ENCODE measurements at regions not wholly inside any gene's neighbourhood (a gene's known extent, or its start where the extent isn't known, plus 50 kb on each side); places are given as distances from the start of the nearest gene placed in this dataset.
"Not testable (repeated sequence)": the region's sequence is repeated elsewhere in the genome, so short reads cannot be mapped to it uniquely, and the experiment has no call there.

DNA sequence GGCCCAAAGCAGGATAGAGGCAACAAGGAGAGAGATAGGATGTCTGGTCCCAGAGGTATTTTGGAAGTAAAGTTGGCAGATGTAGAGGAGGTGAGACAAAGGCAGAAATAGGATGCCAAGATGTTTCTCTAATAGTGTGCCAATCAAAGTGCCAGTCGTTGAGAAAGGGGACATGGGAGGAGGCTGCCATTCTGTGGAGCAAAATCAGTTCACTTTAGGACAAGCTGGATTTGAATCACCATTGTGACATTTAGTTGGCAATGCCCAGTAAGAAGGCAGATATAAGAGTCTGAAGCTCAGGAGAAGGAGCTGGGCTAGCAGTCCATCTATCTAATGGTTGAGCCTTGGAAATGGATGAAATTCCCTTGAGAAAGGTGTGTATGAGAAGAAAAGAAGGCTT lies 53.8 kb downstream of the ADRB2 start:
- DNase-seq = no peak

DNA sequence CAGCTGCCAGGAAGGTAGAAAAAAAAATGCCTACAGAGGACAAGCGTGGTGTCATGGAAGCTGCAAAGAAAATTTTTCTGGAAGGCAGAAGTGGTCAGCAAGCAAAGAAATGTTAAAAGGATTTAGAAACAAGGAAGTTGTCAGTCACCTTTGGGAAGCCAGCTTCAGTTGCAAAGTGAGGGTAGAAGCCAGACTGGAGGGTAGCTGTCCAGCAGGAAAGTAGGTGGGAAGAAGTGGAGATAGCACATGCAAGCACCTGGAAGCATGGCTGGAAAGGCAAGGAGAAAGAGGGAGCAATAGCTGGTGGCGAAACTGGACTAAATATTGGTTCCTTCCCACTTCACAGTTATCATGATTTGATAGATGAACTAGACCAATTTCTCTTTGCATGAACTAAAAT lies 54.3 kb downstream of the ADRB2 start:
- DNase-seq = peak; percentile 5

DNA sequence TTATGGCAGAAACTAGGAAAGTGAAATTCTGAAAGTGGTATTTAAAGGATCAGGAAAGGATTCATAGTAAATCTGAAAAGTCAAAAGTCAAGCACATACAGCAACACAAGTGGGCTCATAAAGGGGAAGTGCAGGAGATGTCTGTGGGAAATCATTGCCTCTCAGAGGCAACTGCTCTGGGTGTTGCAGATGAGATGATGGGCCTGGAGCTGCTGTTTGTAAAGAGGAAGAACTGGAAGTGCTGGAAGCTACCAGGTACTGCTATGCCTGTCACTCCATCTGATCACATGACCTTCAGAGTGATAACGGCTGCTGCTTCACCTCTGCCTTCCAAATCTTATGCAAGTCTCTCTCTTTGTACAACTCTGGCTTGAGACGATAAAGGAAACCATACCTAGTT lies 55.9 kb downstream of the ADRB2 start:
- peak; percentile 72 for DNase-seq

DNA sequence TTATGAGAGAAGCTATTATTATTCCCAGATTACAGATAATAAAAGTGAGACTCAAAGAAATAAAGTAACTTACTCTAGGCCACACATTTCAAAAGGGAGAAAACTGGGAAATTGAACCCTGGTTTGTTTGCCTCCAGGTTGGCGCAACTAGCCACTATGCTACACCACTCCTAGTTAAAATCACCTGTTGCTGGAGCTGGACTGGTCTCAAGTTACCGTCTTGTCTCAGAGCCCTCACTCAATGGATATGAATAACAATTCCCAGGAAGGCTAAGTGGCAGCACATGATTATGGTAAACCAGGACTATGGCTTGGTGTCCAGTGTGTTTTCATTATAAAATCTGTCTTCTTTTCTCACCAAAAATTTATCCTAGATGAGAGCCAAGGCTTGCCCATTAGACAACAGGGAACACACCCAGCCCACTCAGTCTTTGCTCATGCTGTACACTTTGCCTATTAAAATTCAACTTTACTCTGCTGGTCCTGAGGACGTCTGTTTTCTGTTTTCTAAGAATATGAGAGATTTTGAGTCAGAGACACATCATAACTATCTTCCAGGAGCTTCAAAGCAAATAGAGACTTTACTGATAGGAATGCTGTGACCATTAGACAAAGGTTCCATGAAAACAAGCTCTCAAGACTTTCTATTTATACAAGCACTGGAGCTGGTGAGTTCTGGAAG lies 58.1 kb downstream of the ADRB2 start:
- no peak for DNase-seq

DNA sequence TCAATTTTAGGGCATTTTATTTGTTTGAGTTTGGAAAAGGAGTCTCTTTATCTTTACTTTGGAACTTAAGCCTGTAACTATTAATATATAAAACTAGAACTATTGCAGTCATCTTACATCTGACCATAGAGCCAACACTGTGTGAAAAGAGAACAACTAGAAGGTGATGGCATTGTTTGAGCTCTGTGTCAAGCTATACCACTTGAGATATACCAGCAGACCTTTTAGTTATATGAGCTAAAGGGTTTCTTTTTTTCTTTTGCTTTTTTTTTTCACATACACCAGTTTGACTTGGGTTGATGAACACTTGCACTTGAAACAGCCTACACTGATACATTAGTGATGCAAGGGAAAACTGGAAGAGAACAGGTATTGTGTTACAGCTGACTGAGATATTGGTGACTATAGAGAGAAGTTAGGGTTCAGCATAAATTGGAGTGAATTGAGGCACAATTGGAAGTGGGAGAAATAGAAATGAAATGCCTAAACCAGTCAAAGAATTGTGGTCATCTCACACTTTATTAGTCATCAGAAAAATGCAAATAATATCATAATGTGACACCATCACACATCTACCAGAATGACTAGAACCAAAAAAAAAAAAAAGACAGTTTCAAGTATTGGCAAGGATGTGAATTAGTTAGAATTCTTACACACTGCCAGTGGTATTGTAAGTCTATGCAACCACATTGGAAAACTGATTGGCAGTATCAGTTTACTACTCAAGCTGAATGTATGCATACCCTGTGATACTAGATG lies 60.9 kb downstream of the ADRB2 start:
- DNase-seq = no peak

DNA sequence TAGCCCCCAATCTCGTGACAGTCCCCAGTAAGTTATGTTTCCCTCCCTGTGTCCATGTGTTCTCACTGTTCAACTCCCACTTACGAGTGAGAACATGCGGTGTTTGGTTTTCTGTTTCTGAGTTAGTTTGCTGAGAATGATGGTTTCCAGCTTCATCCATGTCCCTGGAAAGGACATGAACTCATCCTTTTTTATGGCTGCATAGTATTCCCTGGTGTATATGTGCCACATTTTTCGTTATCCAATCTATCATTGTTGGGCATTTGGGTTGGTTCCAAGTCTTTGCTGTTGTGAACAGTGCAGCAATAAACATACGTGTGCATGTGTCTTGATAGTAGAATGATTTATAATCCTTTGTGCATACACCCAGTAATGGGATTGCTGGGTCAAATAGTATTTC lies 63.5 kb downstream of the ADRB2 start:
- DNase-seq = not testable (repeated sequence)

DNA sequence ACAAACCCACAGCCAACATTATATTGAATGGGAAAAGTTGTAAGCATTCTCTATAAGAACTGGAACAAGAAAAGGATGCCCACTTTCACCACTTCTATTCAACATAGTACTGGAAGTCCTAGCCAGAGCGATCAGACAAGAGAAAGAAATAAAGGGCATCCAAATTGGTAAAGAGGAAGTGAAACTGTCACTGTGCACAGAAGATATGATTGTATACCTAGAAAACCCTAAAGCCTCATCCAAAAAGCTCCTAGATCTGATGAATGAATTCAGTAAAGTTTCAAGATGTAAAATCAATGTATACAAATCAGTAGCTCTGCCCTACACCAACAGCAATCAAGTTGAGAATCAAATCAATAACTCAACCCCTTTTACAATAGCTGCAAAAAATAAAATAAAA lies 69.0 kb downstream of the ADRB2 start:
- DNase-seq = peak; percentile 21

DNA sequence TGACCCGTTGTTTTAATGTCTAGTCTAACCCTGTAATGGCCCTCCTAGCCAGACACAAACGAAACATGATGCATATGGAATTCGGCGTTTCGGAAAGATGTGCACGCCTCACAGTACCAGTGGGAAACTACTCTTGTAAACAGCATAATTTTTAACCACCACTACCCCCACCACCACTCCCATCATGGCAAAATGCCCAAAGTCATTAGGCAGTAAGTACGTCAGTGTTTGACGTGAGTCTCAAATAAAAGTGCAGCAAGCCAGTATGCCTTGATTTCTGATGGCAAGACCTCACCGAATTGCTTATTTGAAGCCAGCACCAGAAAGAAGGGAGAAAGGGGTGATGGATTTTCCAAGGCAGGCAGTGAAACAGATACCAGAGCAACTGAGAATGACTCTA lies 71.4 kb downstream of the ADRB2 start:
- DNase-seq = no peak

DNA sequence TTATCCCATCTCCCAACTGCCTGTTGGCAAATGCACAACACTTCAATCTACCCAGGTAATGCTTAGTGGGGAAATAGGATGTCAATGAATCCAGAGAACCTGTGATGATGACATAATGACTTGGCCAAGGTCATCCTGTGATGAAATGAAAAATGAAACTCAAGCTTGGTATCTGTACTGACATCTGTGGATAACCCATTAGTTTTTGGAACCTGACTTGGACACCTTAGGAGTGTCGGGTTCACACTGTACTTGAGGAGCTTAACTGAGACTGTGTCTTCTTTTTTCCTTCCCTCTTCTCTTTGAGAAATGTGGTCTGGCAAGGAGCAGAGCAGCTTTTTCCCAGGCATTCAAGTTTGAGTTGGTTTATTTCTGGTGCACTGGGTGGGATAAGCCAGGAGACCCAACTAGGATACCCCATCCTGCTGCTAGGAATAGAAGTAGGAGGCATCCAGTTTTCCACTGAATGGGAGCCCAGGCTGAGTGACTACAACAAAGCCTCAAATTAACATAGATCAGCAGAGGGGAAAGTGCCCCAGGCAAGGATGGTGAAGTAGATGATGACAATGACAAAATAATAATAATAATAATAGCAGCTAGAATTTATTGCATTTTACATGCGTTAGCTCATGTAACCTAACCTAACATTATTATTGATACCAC lies 72.1 kb downstream of the ADRB2 start:
- no peak for DNase-seq

DNA sequence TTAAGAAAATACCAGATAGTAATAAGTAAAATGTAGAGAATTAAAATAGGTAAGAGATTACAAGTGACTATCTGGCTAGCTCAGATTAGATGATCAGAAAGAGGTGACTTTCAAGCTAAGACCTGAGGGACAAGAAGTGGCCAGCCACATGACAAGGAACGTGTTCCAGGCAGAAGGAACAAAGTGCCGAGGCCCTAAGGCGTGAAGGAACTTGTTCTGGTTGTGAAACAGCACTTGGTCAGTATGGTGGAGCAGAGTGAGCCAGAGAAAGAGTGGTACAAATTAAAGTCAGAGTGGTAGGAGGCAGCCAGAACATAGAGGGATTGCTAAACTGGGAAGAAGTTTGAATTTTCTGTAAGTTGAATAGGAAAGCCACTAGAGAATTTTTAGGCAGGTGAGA lies 73.6 kb downstream of the ADRB2 start:
- DNase-seq = no peak

DNA sequence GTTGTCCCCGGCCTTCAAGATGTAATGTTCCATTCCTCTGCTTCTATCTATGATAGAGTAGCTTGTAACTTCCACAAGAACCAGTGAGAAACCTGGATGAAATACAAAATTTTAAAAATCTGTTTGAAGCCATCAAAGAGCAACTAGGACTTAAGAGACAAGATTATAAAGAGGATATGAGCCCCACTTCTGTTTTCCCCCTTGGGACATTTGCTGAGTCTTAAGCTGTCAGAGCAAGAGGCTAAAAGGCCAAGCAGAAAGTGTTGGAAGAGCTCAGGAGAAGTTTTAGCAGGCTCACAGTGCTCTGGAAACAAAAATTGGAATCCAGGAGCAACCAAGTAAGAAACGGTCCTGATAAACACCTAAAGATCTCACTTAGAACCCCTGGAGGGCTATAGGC lies 76.1 kb downstream of the ADRB2 start:
- DNase-seq = peak; percentile 1

DNA sequence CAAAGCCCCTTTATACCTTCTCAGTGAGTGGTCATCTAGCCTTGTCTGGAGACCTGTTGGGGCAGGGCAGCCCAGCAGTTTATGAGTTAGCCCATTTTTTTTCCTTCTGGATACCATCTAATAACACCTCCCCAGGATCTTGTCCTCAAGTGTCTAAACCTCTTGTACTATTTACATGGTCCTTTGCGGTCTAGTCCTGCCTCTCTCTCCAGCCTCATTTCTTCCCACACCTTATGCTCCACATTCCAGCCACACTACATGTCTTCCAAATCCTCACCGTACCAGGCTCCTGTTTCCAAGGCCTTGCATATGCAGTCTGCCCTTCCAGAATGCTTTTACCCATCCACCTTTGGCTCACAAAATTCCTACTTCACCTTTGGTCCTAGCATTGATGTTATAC lies 77.2 kb downstream of the ADRB2 start:
- no peak for DNase-seq

DNA sequence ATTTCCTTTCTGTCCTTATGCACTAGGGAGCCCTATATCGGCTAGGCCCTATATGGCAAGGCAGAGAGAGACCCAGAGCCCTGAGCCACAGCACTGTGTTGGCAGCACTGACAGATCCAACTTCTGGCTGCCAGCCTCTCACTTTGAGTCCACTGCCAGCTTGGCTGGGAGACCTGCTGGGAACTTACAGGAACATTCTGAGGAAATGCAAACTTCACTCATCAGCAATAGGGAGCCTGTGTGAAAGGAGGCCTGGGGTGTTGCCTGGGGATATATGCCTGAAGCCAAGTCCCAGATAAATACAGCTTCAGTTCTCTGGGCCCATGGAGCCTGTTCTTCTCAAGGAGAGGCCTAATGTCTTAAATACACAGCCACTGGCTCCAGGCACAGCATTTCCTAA lies 78.0 kb downstream of the ADRB2 start:
- no peak for DNase-seq

DNA sequence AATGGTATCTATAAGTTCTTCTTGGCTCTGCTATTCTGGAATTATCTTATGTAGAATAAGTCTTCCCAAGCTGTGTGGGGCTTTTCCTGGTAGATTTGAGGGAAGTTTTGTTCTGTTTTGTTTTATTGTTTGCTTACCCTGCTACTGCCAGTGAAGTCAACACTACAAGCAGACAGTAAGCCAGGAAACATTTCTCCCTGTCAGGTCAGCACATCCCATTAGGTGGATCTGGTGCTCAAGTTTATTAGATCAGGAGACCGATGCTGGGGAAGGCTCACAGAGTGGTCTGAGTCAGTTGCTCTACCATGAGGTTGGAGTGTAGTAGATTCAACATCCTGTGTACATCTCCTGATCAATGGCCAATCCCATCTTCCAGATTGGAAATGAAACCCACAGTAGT lies 79.1 kb downstream of the ADRB2 start:
- no peak for DNase-seq

DNA sequence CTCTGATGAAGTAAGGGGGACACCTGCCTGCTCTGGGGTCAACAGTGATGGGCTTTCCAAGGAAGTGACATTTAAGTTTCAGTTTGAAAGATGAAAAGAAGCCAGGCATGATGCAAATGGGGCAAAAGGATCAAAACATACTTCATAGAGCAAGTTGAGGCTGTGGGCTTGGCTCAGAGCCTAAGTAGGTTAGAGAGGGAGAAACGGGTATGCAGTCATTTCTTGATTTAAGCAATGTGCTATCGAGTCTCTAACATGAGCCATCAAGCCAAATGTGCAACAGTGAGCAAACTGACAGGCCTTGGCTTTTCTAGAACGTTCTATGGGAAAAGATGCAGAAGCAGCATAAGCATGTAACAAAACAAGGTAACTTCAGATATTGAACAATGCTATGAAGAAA lies 80.6 kb downstream of the ADRB2 start:
- no peak for DNase-seq

DNA sequence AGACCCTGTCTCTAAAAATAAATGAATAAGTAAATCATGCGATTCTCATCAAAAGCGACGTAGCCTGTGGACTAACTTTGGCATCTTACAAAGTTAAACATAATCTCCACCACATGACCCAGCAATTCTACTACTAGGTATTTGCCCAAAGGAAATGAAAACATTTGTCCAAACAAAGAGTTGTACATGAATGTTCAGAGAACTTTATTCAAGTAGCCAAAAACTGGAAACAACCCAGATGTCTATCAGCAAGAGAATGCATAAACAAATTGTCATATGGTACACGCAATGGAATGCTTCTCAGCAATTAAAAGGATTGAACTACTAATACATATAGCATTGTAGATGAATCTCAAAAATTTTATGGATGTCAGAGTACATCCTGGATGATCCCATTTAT lies 82.6 kb downstream of the ADRB2 start:
- no peak for DNase-seq

DNA sequence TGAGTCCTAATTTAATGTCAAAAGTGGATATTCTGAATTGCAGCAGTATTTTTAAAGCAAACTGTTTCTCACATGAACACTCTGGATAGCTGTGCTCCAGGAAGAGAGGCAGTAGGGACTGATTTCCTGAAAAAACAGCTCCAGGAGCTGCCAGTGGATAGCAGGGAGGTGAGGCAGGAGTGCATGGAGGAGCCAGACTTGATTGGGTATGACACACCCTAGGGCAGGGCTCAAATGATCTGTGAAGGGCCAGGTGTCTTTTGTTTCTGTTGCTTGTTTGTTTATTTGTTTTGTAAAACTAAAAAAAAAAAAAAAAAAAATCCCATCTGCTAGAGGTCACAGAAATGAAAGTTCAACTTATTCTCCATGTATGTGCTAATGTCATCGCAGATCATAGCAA lies 83.4 kb downstream of the ADRB2 start:
- DNase-seq = no peak

DNA sequence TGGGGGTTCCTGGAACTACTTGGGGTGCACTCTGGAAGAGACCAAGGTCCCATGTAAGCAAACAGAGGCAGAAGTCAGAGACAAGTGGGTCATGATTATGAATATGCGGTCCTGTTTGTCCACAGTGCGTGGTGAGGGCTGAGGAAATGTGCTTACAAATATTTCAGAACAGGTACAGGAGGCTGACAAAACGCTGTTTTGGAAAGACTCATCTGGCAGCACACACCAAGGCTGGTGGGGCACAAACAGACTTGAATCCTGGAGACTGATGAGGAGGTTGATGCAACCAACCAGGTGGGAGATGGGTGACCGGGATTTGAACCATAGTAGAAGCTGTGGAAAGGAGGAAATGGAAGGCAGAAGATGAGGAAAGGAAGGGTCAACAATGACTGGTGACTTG lies 83.8 kb downstream of the ADRB2 start:
- DNase-seq = no peak

DNA sequence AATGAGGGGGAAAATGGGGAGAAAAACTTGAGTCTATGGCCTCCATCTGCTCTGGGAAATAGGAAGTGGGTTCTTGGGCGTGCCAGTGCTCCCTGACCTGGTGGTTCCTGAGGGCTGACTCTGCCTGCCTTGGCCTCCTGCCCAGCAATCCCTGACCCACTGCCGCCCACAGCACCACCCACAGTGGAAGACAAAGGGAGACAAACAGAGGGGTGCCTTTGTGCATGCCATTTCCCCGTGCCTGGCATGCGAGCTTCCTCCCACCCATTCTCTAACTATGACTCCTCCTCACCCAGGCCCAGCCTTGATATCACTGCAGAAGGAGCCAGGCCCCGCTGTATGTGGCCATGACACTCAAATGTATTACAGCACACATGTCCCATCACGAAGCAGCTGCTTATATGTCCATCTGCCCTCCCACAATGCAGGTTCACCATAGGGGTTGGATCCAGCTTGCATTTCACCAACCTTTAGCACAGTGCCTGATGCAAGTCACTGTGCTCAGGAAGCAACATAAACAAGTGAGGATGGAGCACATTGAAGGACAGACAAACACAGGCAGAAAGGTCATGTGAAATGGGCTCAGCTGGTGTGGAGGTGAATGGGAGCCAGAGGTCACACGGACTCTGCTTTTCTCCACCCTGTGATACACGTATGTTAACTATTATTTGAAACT lies 84.4 kb downstream of the ADRB2 start:
- DNase-seq = peak; percentile 52

DNA sequence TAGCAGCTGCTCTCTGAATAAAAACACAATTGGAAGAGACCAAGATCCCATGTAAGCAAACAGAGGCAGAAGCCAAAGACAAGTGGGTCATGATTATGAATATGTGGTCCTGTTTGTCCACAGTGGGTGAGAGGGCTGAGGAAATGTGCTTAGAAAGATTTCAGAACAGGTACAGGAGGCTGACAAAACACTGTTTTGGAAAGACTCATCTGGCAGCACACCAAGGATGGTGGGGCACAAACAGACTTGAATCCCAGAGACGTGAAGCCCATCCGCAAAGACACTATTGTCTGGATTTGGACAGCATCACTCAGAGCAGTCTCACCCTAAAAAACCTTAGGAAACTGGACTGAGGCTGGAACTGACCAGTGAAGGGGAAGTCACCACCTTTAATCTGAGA lies 85.0 kb downstream of the ADRB2 start:
- DNase-seq = no peak

DNA sequence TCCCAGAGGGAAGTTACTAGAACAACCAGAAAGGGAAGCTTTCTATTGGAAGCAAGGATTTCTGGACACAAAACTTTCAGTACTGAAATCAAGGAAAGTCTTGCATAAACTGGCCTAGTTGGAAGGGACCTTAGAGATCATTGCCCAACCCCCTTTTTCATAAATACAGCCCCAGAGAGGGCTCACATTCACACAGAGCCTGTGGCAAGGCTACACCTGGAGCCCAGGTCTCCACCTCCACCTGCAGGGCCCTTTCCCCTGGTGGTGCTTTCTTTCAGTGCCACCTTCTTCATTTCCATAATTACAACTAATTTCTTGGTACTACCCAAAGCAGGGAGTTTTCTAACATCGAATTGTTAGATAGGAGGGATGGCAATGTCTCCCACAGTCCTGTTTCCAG lies 85.7 kb downstream of the ADRB2 start:
- DNase-seq = no peak

DNA sequence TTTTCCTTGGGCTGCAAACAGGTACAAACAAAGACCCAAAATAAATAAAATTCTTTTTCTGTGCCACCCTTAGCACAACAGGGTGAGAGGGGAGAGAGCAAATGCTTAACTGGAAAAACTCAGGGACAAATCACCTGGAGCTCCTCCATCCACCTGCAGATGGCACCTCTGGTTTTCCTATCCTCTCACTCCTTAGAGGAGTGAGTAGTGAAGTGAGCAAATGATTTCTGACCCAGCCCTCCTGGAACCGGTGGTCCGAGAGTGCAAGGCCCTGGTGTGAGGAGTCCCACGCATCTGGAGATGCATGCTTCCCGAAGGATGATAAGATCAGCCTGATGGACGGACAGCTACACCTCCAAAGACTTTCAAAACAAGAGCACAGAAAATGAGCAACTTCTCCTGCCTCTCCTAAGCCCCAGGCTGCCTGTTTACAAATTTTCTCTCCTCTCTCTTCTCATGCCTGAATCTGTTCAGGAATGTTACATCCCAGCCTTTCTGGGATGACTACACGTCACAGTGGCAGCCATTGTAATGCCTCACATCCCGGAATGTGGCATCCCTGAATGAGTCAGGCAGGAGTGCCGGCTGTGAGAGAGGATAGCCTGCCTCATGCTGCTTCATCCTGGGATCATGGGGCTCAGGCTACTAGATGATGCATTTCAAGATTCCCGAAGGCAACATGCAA lies 86.4 kb downstream of the ADRB2 start:
- no peak for DNase-seq

DNA sequence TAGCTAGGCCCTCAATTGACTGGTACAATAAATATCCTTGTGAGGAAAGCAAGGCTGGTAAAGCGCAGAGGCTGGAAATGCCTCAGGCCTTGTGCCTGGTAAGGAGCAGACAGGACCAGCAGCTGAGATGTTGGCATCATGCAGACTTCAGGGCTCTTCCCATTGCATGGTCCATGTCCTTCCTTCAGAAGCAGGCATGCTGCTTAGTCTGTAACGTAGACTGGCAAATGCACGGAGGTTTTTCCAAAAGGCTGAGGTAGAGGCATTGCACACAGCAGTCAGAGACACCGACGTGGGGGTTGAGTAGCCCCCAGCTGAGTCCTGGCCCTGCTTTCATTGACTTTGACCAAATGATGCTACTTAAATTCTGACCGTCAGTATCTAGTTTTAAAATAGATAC lies 87.1 kb downstream of the ADRB2 start:
- DNase-seq = no peak
